WTC11 (cell line): ENCODE measurements at regions not wholly inside any gene's neighbourhood (a gene's known extent, or its start where the extent isn't known, plus 50 kb on each side); places are given as distances from the start of the nearest gene placed in this dataset.

Source experiments
- ATAC-seq: fragments of 200-7000 bp; cut with Tn5 transposase; 2 replicates; pipeline ENCODE4 v1.10.0; 2021; ENCODE audit warnings: mild to moderate bottlenecking, moderate library complexity
- CTCF ChIA-PET: fragments of 300-600 bp; sonication (Branson Sonifier 250); formaldehyde crosslinking; loops from one replicate; lab custom pipeline; 2021; ENCODE audit warnings: antibody characterized with exemption; lab: Charles Lee
- POLR2A ChIA-PET: fragments of 350-600 bp; sonication (Branson Sonifier 250); formaldehyde crosslinking; loops from one replicate; lab custom pipeline; 2021; ENCODE audit warnings: antibody characterized with exemption; lab: Charles Lee
- DNase-seq: peaks from one replicate; pipeline ENCODE4 v3.0.0; 2021; ENCODE audit warnings: low spot score
- H3K27ac Mint-ChIP-seq: 2 replicates; pipeline ENCODE4 v1.8.0; 2021; ENCODE audit warnings: mixed read lengths
- H3K27me3 Mint-ChIP-seq: 2 replicates; pipeline ENCODE4 v1.8.0; 2021; ENCODE audit warnings: low read depth, mild to moderate bottlenecking, moderate library complexity, mixed read lengths
- H3K36me3 Mint-ChIP-seq: 2 replicates; pipeline ENCODE4 v1.8.0; 2021; ENCODE audit warnings: mixed read lengths
- H3K4me1 Mint-ChIP-seq: 2 replicates; pipeline ENCODE4 v1.8.0; 2022; ENCODE audit warnings: mixed read lengths
- H3K4me3 Mint-ChIP-seq: 2 replicates; pipeline ENCODE4 v1.8.0; 2021; ENCODE audit warnings: mild to moderate bottlenecking, moderate library complexity, mixed read lengths
- H3K9me3 Mint-ChIP-seq: 2 replicates; pipeline ENCODE4 v1.8.0; 2021; ENCODE audit warnings: mixed read lengths
- ATF1 ChIP-seq: sonication (generic); formaldehyde crosslinking; IDR thresholded peaks from 2 replicates; pipeline ENCODE4 v1.8.1; 2023; ENCODE audit warnings: mild to moderate bottlenecking, moderate library complexity, missing genetic modification reagents
- CTCF ChIP-seq: fragments of 200-600 bp; IDR thresholded peaks from 2 replicates; pipeline ENCODE4 v1.8.0; 2022; ENCODE audit warnings: antibody characterized with exemption
- E2F1 ChIP-seq: sonication (generic); formaldehyde crosslinking; IDR thresholded peaks from 2 replicates; pipeline ENCODE4 v1.8.0; 2022; ENCODE audit warnings: mild to moderate bottlenecking, missing genetic modification reagents
- ERG ChIP-seq: fragments of 250-450 bp; sonication (Bioruptor Pico); IDR thresholded peaks from 2 replicates; pipeline ENCODE4 v1.8.0; 2021; ENCODE audit warnings: mild to moderate bottlenecking
- ESRRA ChIP-seq: sonication (generic); formaldehyde crosslinking; IDR thresholded peaks from 2 replicates; pipeline ENCODE4 v1.8.1; 2022; ENCODE audit warnings: mild to moderate bottlenecking, missing genetic modification reagents, borderline replicate concordance
- FOXP1 ChIP-seq: sonication (generic); formaldehyde crosslinking; IDR thresholded peaks from 2 replicates; pipeline ENCODE4 v1.8.0; 2022; ENCODE audit warnings: missing genetic modification reagents, mild to moderate bottlenecking, moderate library complexity, borderline replicate concordance
- MXD4 ChIP-seq: fragments of 250-450 bp; sonication (Bioruptor Pico); IDR thresholded peaks from 2 replicates; pipeline ENCODE4 v1.8.0; 2021; ENCODE audit warnings: mild to moderate bottlenecking, moderate library complexity, borderline replicate concordance
- SMAD3 ChIP-seq: sonication (generic); formaldehyde crosslinking; IDR thresholded peaks from 2 replicates; pipeline ENCODE4 v1.8.0; 2022; ENCODE audit warnings: missing genetic modification reagents, mild to moderate bottlenecking, borderline replicate concordance
- SMAD4 ChIP-seq: sonication (generic); formaldehyde crosslinking; IDR thresholded peaks from 2 replicates; pipeline ENCODE4 v1.8.0; 2022; ENCODE audit warnings: mild to moderate bottlenecking, missing genetic modification reagents
- SP1 ChIP-seq: sonication (generic); formaldehyde crosslinking; conservative IDR thresholded peaks from 2 replicates; pipeline ENCODE4 v1.8.1; 2022; ENCODE audit warnings: missing genetic modification reagents
- TEAD4 ChIP-seq: sonication (generic); formaldehyde crosslinking; IDR thresholded peaks from 2 replicates; pipeline ENCODE4 v1.8.0; 2022; ENCODE audit warnings: mild to moderate bottlenecking, missing genetic modification reagents
- USF2 ChIP-seq: sonication (generic); formaldehyde crosslinking; IDR thresholded peaks from 2 replicates; pipeline ENCODE4 v1.8.1; 2023; ENCODE audit warnings: mild to moderate bottlenecking, missing genetic modification reagents, moderate library complexity
- ZBTB21 ChIP-seq: sonication (generic); formaldehyde crosslinking; IDR thresholded peaks from 2 replicates; pipeline ENCODE4 v1.8.1; 2023; ENCODE audit warnings: mild to moderate bottlenecking, missing genetic modification reagents, borderline replicate concordance
- ZNF121 ChIP-seq: sonication (generic); formaldehyde crosslinking; IDR thresholded peaks from 2 replicates; pipeline ENCODE4 v1.8.0; 2023; ENCODE audit warnings: missing genetic modification reagents
- ZNF423 ChIP-seq: fragments of 250-450 bp; sonication (Bioruptor Pico); IDR thresholded peaks from 2 replicates; pipeline ENCODE4 v2.1.2; 2022; ENCODE audit warnings: mild to moderate bottlenecking, moderate library complexity
- TF ChIP-seq, protein P1 (sequence below): fragments of 250-450 bp; sonication (Bioruptor Pico); IDR thresholded peaks from 2 replicates; pipeline ENCODE4 v1.9.0; 2021; ENCODE audit warnings: mild to moderate bottlenecking
- TF ChIP-seq, protein P2 (sequence below): fragments of 250-450 bp; sonication (Bioruptor Pico); IDR thresholded peaks from 2 replicates; pipeline ENCODE4 v1.9.0; 2021; ENCODE audit warnings: moderate library complexity, mild to moderate bottlenecking, inconsistent platforms, borderline replicate concordance
- TF ChIP-seq, protein P3 (sequence below): sonication (generic); formaldehyde crosslinking; IDR thresholded peaks from 2 replicates; pipeline ENCODE4 v1.8.1; 2022; ENCODE audit warnings: low read depth, missing genetic modification reagents, borderline replicate concordance
- TF ChIP-seq, protein P4 (sequence below): sonication (generic); formaldehyde crosslinking; IDR thresholded peaks from 2 replicates; pipeline ENCODE4 v1.8.1; 2023; ENCODE audit warnings: mild to moderate bottlenecking, missing genetic modification reagents

- TF ChIP-seq, protein P1, sequence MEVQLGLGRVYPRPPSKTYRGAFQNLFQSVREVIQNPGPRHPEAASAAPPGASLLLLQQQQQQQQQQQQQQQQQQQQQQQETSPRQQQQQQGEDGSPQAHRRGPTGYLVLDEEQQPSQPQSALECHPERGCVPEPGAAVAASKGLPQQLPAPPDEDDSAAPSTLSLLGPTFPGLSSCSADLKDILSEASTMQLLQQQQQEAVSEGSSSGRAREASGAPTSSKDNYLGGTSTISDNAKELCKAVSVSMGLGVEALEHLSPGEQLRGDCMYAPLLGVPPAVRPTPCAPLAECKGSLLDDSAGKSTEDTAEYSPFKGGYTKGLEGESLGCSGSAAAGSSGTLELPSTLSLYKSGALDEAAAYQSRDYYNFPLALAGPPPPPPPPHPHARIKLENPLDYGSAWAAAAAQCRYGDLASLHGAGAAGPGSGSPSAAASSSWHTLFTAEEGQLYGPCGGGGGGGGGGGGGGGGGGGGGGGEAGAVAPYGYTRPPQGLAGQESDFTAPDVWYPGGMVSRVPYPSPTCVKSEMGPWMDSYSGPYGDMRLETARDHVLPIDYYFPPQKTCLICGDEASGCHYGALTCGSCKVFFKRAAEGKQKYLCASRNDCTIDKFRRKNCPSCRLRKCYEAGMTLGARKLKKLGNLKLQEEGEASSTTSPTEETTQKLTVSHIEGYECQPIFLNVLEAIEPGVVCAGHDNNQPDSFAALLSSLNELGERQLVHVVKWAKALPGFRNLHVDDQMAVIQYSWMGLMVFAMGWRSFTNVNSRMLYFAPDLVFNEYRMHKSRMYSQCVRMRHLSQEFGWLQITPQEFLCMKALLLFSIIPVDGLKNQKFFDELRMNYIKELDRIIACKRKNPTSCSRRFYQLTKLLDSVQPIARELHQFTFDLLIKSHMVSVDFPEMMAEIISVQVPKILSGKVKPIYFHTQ (CRISPR knock-in tag): no peak
- TF ChIP-seq E2F1 (no peak), ESRRA (CRISPR knock-in tag) (no peak), ZNF121 (no peak), FOXP1 (CRISPR knock-in tag) (no peak)
- TF ChIP-seq, all 79 proteins: peak for 0
These were observed 188.5 kb upstream of the IRX3 start (continued) for GRCh38 chr16:54475019-54475601.

DNA sequence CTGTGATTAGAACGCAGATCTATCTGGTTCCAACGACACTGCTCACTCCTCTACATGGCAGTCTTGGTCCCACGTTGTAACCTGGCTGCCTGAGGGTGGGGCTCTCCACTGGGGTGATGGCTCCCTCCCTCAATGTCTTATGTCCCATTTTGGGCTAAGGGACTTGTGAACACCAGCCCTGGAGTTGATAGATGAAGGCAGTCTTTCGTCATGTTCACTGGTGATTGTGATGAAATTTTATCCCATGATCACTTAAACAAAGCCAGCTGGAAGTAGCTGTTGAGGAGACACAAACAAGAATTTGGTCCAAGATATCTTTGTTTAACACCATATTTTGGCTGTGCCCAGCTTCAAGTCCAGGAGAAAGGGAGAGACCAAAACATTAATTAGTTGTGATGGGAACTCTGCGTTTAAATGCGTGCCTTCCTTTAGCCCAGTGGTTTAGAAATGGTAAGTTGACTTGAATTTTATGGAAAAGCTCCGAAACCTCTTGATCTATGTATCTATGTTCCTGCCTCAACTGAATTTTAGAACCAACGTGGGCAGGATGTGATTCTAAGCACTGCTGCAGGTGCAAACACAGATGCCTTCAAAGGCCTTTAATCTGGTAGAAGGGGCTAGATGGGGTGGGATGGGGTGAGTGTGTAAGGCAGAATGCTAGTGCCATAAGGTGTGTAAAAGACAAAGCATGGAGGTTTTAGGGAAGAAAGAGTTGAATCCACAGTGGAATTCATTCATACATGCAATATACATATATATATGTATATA is 186.8 kb upstream of the IRX3 start:
- no peak overlapping the region for H3K4me3 Mint-ChIP-seq
- DNase-seq: no peak
- peaks cover 3% of the 10 kb centered on the region; the same call in 1 of the 2 replicates for H3K27me3 Mint-ChIP-seq
- TF ChIP-seq MXD4 (CRISPR knock-in tag): no peak
- TF ChIP-seq, protein P2, sequence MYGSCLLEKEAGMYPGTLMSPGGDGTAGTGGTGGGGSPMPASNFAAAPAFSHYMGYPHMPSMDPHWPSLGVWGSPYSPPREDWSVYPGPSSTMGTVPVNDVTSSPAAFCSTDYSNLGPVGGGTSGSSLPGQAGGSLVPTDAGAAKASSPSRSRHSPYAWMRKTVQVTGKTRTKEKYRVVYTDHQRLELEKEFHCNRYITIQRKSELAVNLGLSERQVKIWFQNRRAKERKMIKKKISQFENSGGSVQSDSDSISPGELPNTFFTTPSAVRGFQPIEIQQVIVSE: no peak
- no peak for TF ChIP-seq SMAD4 (CRISPR knock-in tag)
- no peak for TF ChIP-seq SP1 (CRISPR knock-in tag)
- TF ChIP-seq FOXP1 (CRISPR knock-in tag): no peak
- no peak for TF ChIP-seq ERG (CRISPR knock-in tag)
- TF ChIP-seq TEAD4 (CRISPR knock-in tag): no peak
- TF ChIP-seq ZNF121: no peak
- no peak for TF ChIP-seq CTCF
- TF ChIP-seq ZNF423 (CRISPR knock-in tag): no peak
- no peak for TF ChIP-seq SMAD3 (CRISPR knock-in tag)
- no peak for TF ChIP-seq ATF1 (CRISPR knock-in tag)
- no peak for TF ChIP-seq ZBTB21
- TF ChIP-seq, protein P3, sequence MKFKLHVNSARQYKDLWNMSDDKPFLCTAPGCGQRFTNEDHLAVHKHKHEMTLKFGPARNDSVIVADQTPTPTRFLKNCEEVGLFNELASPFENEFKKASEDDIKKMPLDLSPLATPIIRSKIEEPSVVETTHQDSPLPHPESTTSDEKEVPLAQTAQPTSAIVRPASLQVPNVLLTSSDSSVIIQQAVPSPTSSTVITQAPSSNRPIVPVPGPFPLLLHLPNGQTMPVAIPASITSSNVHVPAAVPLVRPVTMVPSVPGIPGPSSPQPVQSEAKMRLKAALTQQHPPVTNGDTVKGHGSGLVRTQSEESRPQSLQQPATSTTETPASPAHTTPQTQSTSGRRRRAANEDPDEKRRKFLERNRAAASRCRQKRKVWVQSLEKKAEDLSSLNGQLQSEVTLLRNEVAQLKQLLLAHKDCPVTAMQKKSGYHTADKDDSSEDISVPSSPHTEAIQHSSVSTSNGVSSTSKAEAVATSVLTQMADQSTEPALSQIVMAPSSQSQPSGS: no peak
- TF ChIP-seq, protein P4, sequence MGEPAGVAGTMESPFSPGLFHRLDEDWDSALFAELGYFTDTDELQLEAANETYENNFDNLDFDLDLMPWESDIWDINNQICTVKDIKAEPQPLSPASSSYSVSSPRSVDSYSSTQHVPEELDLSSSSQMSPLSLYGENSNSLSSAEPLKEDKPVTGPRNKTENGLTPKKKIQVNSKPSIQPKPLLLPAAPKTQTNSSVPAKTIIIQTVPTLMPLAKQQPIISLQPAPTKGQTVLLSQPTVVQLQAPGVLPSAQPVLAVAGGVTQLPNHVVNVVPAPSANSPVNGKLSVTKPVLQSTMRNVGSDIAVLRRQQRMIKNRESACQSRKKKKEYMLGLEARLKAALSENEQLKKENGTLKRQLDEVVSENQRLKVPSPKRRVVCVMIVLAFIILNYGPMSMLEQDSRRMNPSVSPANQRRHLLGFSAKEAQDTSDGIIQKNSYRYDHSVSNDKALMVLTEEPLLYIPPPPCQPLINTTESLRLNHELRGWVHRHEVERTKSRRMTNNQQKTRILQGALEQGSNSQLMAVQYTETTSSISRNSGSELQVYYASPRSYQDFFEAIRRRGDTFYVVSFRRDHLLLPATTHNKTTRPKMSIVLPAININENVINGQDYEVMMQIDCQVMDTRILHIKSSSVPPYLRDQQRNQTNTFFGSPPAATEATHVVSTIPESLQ: no peak
- no peak for TF ChIP-seq USF2 (CRISPR knock-in tag)
- TF ChIP-seq, all 79 proteins: peak for 0
- Mint-ChIP-seq H3K4me1 (no peaks in the 10 kb centered on the region), H3K9me3 (no peaks in the 10 kb centered on the region), H3K36me3 (no peaks in the 10 kb centered on the region), H3K27ac (no peak overlapping the region)
- ChIA-PET CTCF (no interaction called here), POLR2A (no interaction called here)
- ATAC-seq: no peak
